ENCODE measurements at regions not wholly inside any gene's neighbourhood (a gene's known extent, or its start where the extent isn't known, plus 50 kb on each side); places are given as distances from the start of the nearest gene placed in this dataset.

DNA sequence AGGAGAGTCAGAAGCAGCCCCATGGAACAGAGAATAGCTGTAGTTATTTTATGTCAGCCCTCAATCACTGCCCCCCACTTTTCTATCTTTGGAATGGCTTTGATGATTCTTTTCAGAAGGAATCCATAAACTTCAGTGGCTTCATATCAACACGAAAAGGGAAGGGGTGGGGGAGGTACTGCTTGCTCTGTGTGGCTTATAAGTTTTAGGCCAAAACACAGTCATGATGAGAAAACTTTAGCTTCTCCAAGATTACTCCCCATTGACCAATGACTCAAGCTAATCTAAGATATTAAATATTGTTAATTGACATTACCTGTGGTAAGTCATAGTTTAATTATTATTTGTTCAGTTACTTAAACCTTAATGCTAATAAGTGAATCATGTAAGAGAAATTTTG, 669.6 kb upstream of the FAM241A start:
- H3K4me3 ChIP-seq (ENCODE audit: low read depth in 1 of 2, low read length in 2 of 2): no peak overlapping the region
- H3K36me3 ChIP-seq (ENCODE audit: insufficient read depth, low read length): no peaks in the 10 kb centered on the region
- no peak overlapping the region for H3K27ac ChIP-seq (ENCODE audit: low read length)
- H3K9ac ChIP-seq (ENCODE audit: low read depth, low read length): no peak overlapping the region
- ATAC-seq (ENCODE audit: insufficient read depth, low read depth) (no peak), DNase-seq (no peak)
- TF ChIP-seq, protein P1, sequence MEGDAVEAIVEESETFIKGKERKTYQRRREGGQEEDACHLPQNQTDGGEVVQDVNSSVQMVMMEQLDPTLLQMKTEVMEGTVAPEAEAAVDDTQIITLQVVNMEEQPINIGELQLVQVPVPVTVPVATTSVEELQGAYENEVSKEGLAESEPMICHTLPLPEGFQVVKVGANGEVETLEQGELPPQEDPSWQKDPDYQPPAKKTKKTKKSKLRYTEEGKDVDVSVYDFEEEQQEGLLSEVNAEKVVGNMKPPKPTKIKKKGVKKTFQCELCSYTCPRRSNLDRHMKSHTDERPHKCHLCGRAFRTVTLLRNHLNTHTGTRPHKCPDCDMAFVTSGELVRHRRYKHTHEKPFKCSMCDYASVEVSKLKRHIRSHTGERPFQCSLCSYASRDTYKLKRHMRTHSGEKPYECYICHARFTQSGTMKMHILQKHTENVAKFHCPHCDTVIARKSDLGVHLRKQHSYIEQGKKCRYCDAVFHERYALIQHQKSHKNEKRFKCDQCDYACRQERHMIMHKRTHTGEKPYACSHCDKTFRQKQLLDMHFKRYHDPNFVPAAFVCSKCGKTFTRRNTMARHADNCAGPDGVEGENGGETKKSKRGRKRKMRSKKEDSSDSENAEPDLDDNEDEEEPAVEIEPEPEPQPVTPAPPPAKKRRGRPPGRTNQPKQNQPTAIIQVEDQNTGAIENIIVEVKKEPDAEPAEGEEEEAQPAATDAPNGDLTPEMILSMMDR (IDR thresholded peaks at IDR 0.05; ENCODE audit: borderline replicate concordance, extremely low read depth, low read length, poor library complexity, severe bottlenecking): no peak
- no peak for TF ChIP-seq EZH2 (IDR thresholded peaks at IDR 0.05; ENCODE audit: borderline replicate concordance, low read depth, low read length, severe bottlenecking)
- no peak overlapping the region for H2AFZ ChIP-seq (ENCODE audit: low read depth, low read length)
- H4K20me1 ChIP-seq (ENCODE audit: insufficient read depth, low read length): no peaks in the 10 kb centered on the region
- H3K79me2 ChIP-seq (ENCODE audit: insufficient read depth, low read length): no peaks in the 10 kb centered on the region
- H3K27me3 ChIP-seq (ENCODE audit: insufficient read depth, low read length, poor library complexity): no peaks in the 10 kb centered on the region
- H3K4me2 ChIP-seq (ENCODE audit: insufficient read depth, low read length): no peak overlapping the region
- H3K4me1 ChIP-seq (ENCODE audit: insufficient read depth, low read length): no peaks in the 10 kb centered on the region
- no peaks in the 10 kb centered on the region for H3K9me3 ChIP-seq (ENCODE audit: insufficient read depth, low read length, severe bottlenecking)

DNA sequence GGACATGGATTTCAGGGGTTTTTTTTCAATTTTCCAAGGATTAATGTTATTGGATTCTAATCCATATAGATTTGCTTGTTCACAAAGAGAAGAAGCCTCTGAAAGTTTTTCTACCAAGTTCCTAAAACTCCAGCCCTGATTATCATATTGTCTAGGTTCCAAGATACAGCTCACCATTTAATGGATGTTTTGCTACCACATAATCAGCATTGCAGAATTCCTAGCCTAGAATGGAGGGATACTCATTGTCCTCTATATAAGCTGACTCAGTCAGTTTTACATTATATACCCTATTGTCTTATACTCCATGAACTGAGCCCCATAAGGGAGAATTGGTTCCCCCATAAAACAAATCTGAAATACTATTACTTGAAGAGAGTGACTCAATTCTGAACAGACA, 664.7 kb upstream of the FAM241A start:
- Histone ChIP-seq H3K27ac (ENCODE audit: low read length) (no peak overlapping the region), H3K27me3 (ENCODE audit: insufficient read depth, low read length, poor library complexity) (no peaks in the 10 kb centered on the region), H3K9me3 (ENCODE audit: insufficient read depth, low read length, severe bottlenecking) (no peaks in the 10 kb centered on the region), H3K36me3 (ENCODE audit: insufficient read depth, low read length) (no peaks in the 10 kb centered on the region), H3K4me1 (ENCODE audit: insufficient read depth, low read length) (no peaks in the 10 kb centered on the region), H2AFZ (ENCODE audit: low read depth, low read length) (no peak overlapping the region), H4K20me1 (ENCODE audit: insufficient read depth, low read length) (no peaks in the 10 kb centered on the region), H3K9ac (ENCODE audit: low read depth, low read length) (no peak overlapping the region), H3K79me2 (ENCODE audit: insufficient read depth, low read length) (no peaks in the 10 kb centered on the region), H3K4me3 (ENCODE audit: low read depth in 1 of 2, low read length in 2 of 2) (no peak overlapping the region), H3K4me2 (ENCODE audit: insufficient read depth, low read length) (no peak overlapping the region)
- no peak for DNase-seq
- no peak for ATAC-seq (ENCODE audit: insufficient read depth, low read depth)
- no peak for TF ChIP-seq EZH2 (IDR thresholded peaks at IDR 0.05; ENCODE audit: borderline replicate concordance, low read depth, low read length, severe bottlenecking)
- TF ChIP-seq, protein P1 (IDR thresholded peaks at IDR 0.05; ENCODE audit: borderline replicate concordance, extremely low read depth, low read length, poor library complexity, severe bottlenecking): no peak

DNA sequence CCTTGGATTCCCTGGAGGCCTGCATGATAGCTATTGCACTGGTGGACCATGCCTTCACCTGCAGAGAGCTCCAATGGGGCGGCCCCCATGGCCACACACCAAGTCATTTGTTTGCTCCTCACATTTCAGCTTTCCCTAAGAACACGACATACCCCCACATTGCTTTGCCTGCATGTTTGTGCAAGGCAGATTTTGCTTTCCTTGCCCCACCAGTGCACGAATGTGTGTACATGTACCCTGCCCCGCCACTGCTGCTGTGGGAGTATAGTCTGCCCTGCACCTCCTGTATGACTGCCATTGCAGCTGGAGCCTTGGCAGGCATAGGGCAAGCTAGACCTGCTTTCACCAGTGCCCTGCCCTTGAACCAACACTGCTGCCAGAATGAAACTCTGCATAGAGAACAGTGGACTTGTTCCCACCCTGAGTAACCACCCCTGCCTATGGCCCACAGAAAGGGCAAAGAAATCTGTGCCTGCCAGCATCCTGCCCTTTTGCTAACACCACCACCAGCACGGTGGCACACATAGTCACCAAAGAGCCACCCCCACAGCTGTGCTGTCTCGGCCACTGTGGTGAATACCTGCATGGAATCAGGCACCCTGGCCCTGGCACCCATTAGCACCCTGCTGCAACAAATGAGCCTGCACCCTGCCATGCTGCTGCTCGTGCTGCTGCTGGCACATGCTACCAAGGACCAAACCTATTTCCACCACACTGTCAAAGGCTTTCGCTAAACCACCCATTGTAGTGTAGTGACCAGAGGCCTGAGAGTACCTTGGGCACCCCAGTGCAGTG, 661.7 kb upstream of the FAM241A start:
- Histone ChIP-seq H3K27me3 (ENCODE audit: insufficient read depth, low read length, poor library complexity) (no peaks in the 10 kb centered on the region), H3K9ac (ENCODE audit: low read depth, low read length) (no peak overlapping the region), H4K20me1 (ENCODE audit: insufficient read depth, low read length) (no peaks in the 10 kb centered on the region), H3K4me1 (ENCODE audit: insufficient read depth, low read length) (no peaks in the 10 kb centered on the region), H3K36me3 (ENCODE audit: insufficient read depth, low read length) (no peaks in the 10 kb centered on the region), H3K27ac (ENCODE audit: low read length) (no peak overlapping the region), H2AFZ (ENCODE audit: low read depth, low read length) (no peak overlapping the region), H3K9me3 (ENCODE audit: insufficient read depth, low read length, severe bottlenecking) (no peaks in the 10 kb centered on the region), H3K4me3 (ENCODE audit: low read depth in 1 of 2, low read length in 2 of 2) (no peak overlapping the region), H3K79me2 (ENCODE audit: insufficient read depth, low read length) (no peaks in the 10 kb centered on the region), H3K4me2 (ENCODE audit: insufficient read depth, low read length) (no peak overlapping the region)
- ATAC-seq (ENCODE audit: insufficient read depth, low read depth) (no peak), DNase-seq (no peak)
- no peak for TF ChIP-seq EZH2 (IDR thresholded peaks at IDR 0.05; ENCODE audit: borderline replicate concordance, low read depth, low read length, severe bottlenecking)
- TF ChIP-seq, protein P1 (IDR thresholded peaks at IDR 0.05; ENCODE audit: borderline replicate concordance, extremely low read depth, low read length, poor library complexity, severe bottlenecking): no peak

All from DND-41 (cell line).